ENCODE measurements at regions not wholly inside any gene's neighbourhood (a gene's known extent, or its start where the extent isn't known, plus 50 kb on each side); places are given as distances from the start of the nearest gene placed in this dataset.

- no peaks in the 10 kb centered on the region for H3K27me3 ChIP-seq
- TF ChIP-seq CTCF (IDR thresholded peaks at IDR 0.05), result no peak
- H3K27ac ChIP-seq, result no peak overlapping the region
- H3K4me1 ChIP-seq, result peaks cover 5% of the 10 kb centered on the region
- no peak overlapping the region for H3K4me3 ChIP-seq
- DNase-seq (no peak), ATAC-seq (no peak)
- intact Hi-C loops (cut with DNase I), result no loop called here
- H3K9me3 ChIP-seq, result no peaks in the 10 kb centered on the region
- no peaks in the 10 kb centered on the region for H3K36me3 ChIP-seq
These were observed 82.4 kb downstream of the RTP5 start for GRCh38 chr2:241951920-241952319.

- Histone ChIP-seq H3K4me3 (no peak overlapping the region), H3K4me1 (peaks cover 5% of the 10 kb centered on the region), H3K27me3 (no peaks in the 10 kb centered on the region), H3K9me3 (no peaks in the 10 kb centered on the region), H3K36me3 (no peaks in the 10 kb centered on the region), H3K27ac (no peak overlapping the region)
- DNase-seq (no peak), ATAC-seq (no peak)
- intact Hi-C loops (cut with DNase I), result no loop called here
- TF ChIP-seq CTCF (IDR thresholded peaks at IDR 0.05), result no peak
These were observed 83.3 kb downstream of the RTP5 start for GRCh38 chr2:241952816-241953215.

- no peak for DNase-seq
- H3K4me3 ChIP-seq, result no peak overlapping the region
- H3K27ac ChIP-seq, result no peak overlapping the region
- no peaks in the 10 kb centered on the region for H3K36me3 ChIP-seq
- ATAC-seq, result no peak
- TF ChIP-seq CTCF (IDR thresholded peaks at IDR 0.05), result no peak
- intact Hi-C loops (cut with DNase I), result no loop called here
- no peaks in the 10 kb centered on the region for H3K9me3 ChIP-seq
- no peaks in the 10 kb centered on the region for H3K27me3 ChIP-seq
- peaks cover 5% of the 10 kb centered on the region for H3K4me1 ChIP-seq
These were observed 83.9 kb downstream of the RTP5 start for GRCh38 chr2:241953324-241953928.

- Histone ChIP-seq H3K4me1 (peaks cover 6% of the 10 kb centered on the region), H3K27me3 (no peaks in the 10 kb centered on the region), H3K36me3 (no peaks in the 10 kb centered on the region), H3K4me3 (no peak overlapping the region), H3K27ac (no peak overlapping the region), H3K9me3 (no peaks in the 10 kb centered on the region)
- TF ChIP-seq CTCF (IDR thresholded peaks at IDR 0.05), result no peak
- DNase-seq (no peak), ATAC-seq (no peak)
- intact Hi-C loops (cut with DNase I), result no loop called here
These were observed 87.1 kb downstream of the RTP5 start for GRCh38 chr2:241956521-241957110.

GRCh38 chr2:241957276-241957675 lies 87.7 kb downstream of the RTP5 start:
- Histone ChIP-seq H3K36me3 (no peaks in the 10 kb centered on the region), H3K9me3 (no peaks in the 10 kb centered on the region), H3K4me3 (no peak overlapping the region), H3K27me3 (no peaks in the 10 kb centered on the region), H3K4me1 (peaks cover 6% of the 10 kb centered on the region), H3K27ac (no peak overlapping the region)
- DNase-seq (no peak), ATAC-seq (no peak)
- intact Hi-C loops (cut with DNase I), result no loop called here
- TF ChIP-seq CTCF (IDR thresholded peaks at IDR 0.05), result no peak
